22Rv1 (cell line): ENCODE measurements at regions not wholly inside any gene's neighbourhood (a gene's known extent, or its start where the extent isn't known, plus 50 kb on each side); places are given as distances from the start of the nearest gene placed in this dataset.

Source experiments
- CTCF ChIP-seq: fragments of 450-650 bp; IDR thresholded peaks from 2 replicates; pipeline ENCODE4 v1.5.1; 2017; ENCODE audit warnings: mild to moderate bottlenecking
- ZFX ChIP-seq: fragments of 450-650 bp; IDR thresholded peaks from 2 replicates; pipeline ENCODE4 v1.6.1; 2017; ENCODE audit warnings: antibody characterized with exemption, borderline replicate concordance

- TF ChIP-seq CTCF (no peak), ZFX (no peak)
Observed at GRCh38 chr4:44914748-44915147, 188.4 kb upstream of the GNPDA2 start.
